ENCODE measurements at regions not wholly inside any gene's neighbourhood (a gene's known extent, or its start where the extent isn't known, plus 50 kb on each side); places are given as distances from the start of the nearest gene placed in this dataset.

GRCh38 chr2:146496248-146496647 lies 1348.6 kb upstream of the ACVR2A start:
- no peaks in the 10 kb centered on the region for H3K36me3 ChIP-seq (ENCODE audit: control insufficient read depth in 1 of 2, insufficient read depth in 2 of 2, low read length in 2 of 2)
- H3K4me3 ChIP-seq (ENCODE audit: low read depth in 1 of 2, low read length in 2 of 2), result no peak overlapping the region
- no peak overlapping the region for H3K27ac ChIP-seq (ENCODE audit: low read length)
- no peaks in the 10 kb centered on the region for H3K9me3 ChIP-seq (ENCODE audit: control insufficient read depth in 1 of 2, low read length in 2 of 2)
- H3K4me1 ChIP-seq (ENCODE audit: control insufficient read depth in 1 of 2, insufficient read depth in 2 of 2, low read length in 2 of 2), result no peaks in the 10 kb centered on the region
- H3K27me3 ChIP-seq (ENCODE audit: low read depth, low read length), result no peaks in the 10 kb centered on the region

- Histone ChIP-seq H3K27ac (ENCODE audit: low read length) (no peak overlapping the region), H3K27me3 (ENCODE audit: low read depth, low read length) (no peaks in the 10 kb centered on the region), H3K9me3 (ENCODE audit: control insufficient read depth in 1 of 2, low read length in 2 of 2) (no peaks in the 10 kb centered on the region), H3K4me1 (ENCODE audit: control insufficient read depth in 1 of 2, insufficient read depth in 2 of 2, low read length in 2 of 2) (no peaks in the 10 kb centered on the region), H3K36me3 (ENCODE audit: control insufficient read depth in 1 of 2, insufficient read depth in 2 of 2, low read length in 2 of 2) (no peaks in the 10 kb centered on the region), H3K4me3 (ENCODE audit: low read depth in 1 of 2, low read length in 2 of 2) (no peak overlapping the region)
These were observed 1355.4 kb upstream of the ACVR2A start for GRCh38 chr2:146489386-146489785.

DNA sequence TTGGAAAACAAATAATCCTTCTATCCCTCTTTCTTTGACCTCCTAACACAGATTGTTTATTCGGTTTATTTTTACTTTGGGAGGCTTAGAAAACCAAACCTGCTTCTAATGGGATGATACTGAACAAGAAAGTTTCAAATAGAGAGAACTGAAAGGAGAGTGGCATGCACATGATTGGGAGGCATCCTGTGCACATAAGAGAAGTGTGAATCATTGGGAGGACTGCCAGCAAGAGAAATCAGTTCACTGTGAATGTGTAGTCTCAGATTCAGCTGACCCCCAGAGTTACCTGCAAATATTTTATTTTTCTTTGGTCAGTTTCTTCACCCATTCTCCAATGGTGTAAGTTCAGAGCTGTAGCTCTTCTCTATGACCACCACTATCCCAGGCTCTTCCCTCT lies 1363.2 kb upstream of the ACVR2A start:
- H3K27me3 ChIP-seq (ENCODE audit: low read depth, low read length), result no peaks in the 10 kb centered on the region
- H3K27ac ChIP-seq (ENCODE audit: low read length), result no peak overlapping the region
- no peaks in the 10 kb centered on the region for H3K36me3 ChIP-seq (ENCODE audit: control insufficient read depth in 1 of 2, insufficient read depth in 2 of 2, low read length in 2 of 2)
- H3K4me1 ChIP-seq (ENCODE audit: control insufficient read depth in 1 of 2, insufficient read depth in 2 of 2, low read length in 2 of 2), result no peaks in the 10 kb centered on the region
- H3K4me3 ChIP-seq (ENCODE audit: low read depth in 1 of 2, low read length in 2 of 2), result no peak overlapping the region
- no peaks in the 10 kb centered on the region for H3K9me3 ChIP-seq (ENCODE audit: control insufficient read depth in 1 of 2, low read length in 2 of 2)

GRCh38 chr2:146477383-146477782 lies 1367.4 kb upstream of the ACVR2A start:
- Histone ChIP-seq H3K9me3 (ENCODE audit: control insufficient read depth in 1 of 2, low read length in 2 of 2) (no peaks in the 10 kb centered on the region), H3K4me1 (ENCODE audit: control insufficient read depth in 1 of 2, insufficient read depth in 2 of 2, low read length in 2 of 2) (no peaks in the 10 kb centered on the region), H3K27ac (ENCODE audit: low read length) (no peak overlapping the region), H3K4me3 (ENCODE audit: low read depth in 1 of 2, low read length in 2 of 2) (no peak overlapping the region), H3K36me3 (ENCODE audit: control insufficient read depth in 1 of 2, insufficient read depth in 2 of 2, low read length in 2 of 2) (no peaks in the 10 kb centered on the region), H3K27me3 (ENCODE audit: low read depth, low read length) (no peaks in the 10 kb centered on the region)

GRCh38 chr2:146468578-146468977 lies 1376.3 kb upstream of the ACVR2A start:
- Histone ChIP-seq H3K36me3 (ENCODE audit: control insufficient read depth in 1 of 2, insufficient read depth in 2 of 2, low read length in 2 of 2) (no peaks in the 10 kb centered on the region), H3K27ac (ENCODE audit: low read length) (no peak overlapping the region), H3K27me3 (ENCODE audit: low read depth, low read length) (no peaks in the 10 kb centered on the region), H3K4me3 (ENCODE audit: low read depth in 1 of 2, low read length in 2 of 2) (no peak overlapping the region), H3K4me1 (ENCODE audit: control insufficient read depth in 1 of 2, insufficient read depth in 2 of 2, low read length in 2 of 2) (no peaks in the 10 kb centered on the region), H3K9me3 (ENCODE audit: control insufficient read depth in 1 of 2, low read length in 2 of 2) (no peaks in the 10 kb centered on the region)

DNA sequence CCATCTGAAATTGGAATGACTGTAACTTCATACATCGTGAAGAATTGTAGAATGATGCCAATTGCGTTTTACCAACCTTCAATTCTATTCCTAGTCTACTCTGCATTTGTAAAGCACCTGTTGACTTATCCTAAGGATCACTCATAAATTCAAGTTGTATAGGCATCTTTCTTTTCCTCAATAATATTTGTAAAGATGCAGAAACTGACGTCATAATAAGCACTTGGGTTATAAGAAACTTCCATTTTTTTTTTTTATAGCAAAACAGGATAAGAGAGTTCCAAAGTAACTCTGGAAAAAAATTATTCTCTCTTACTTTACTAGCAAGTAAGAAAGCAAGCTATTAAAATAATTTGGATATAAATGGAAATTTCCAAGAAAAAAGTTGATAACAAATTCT lies 1377.4 kb upstream of the ACVR2A start:
- Histone ChIP-seq H3K4me3 (ENCODE audit: low read depth in 1 of 2, low read length in 2 of 2) (no peak overlapping the region), H3K27me3 (ENCODE audit: low read depth, low read length) (no peaks in the 10 kb centered on the region), H3K4me1 (ENCODE audit: control insufficient read depth in 1 of 2, insufficient read depth in 2 of 2, low read length in 2 of 2) (no peaks in the 10 kb centered on the region), H3K9me3 (ENCODE audit: control insufficient read depth in 1 of 2, low read length in 2 of 2) (no peaks in the 10 kb centered on the region), H3K36me3 (ENCODE audit: control insufficient read depth in 1 of 2, insufficient read depth in 2 of 2, low read length in 2 of 2) (no peaks in the 10 kb centered on the region), H3K27ac (ENCODE audit: low read length) (no peak overlapping the region)

DNA sequence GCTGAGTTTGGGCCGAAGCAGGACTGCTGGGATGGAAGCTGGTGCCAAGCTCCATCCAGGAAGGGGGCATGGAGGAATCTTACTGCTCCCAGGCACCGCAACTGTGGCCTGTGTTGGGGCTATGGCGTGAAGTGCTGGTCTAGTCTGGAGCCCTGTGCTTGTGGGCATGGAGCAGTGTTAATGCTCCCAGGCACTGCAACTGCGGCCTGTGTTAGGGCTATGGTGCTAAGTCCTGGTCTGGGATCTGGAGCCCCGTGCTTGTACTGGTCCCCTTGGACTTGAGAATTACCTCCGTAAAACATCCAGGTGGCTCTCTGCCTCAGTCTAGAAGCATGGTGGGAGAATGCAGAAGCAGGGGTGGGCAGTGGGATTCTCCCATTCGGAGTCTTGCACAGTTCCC lies 1379.4 kb upstream of the ACVR2A start:
- Histone ChIP-seq H3K4me3 (ENCODE audit: low read depth in 1 of 2, low read length in 2 of 2) (no peak overlapping the region), H3K4me1 (ENCODE audit: control insufficient read depth in 1 of 2, insufficient read depth in 2 of 2, low read length in 2 of 2) (no peaks in the 10 kb centered on the region), H3K27ac (ENCODE audit: low read length) (no peak overlapping the region), H3K27me3 (ENCODE audit: low read depth, low read length) (no peaks in the 10 kb centered on the region), H3K9me3 (ENCODE audit: control insufficient read depth in 1 of 2, low read length in 2 of 2) (peaks cover 0 to 4% of the 10 kb centered on the region in 2 donors), H3K36me3 (ENCODE audit: control insufficient read depth in 1 of 2, insufficient read depth in 2 of 2, low read length in 2 of 2) (no peaks in the 10 kb centered on the region)

GRCh38 chr2:146461068-146461467 lies 1383.8 kb upstream of the ACVR2A start:
- H3K4me3 ChIP-seq (ENCODE audit: low read depth in 1 of 2, low read length in 2 of 2), result no peak overlapping the region
- no peaks in the 10 kb centered on the region for H3K36me3 ChIP-seq (ENCODE audit: control insufficient read depth in 1 of 2, insufficient read depth in 2 of 2, low read length in 2 of 2)
- H3K4me1 ChIP-seq (ENCODE audit: control insufficient read depth in 1 of 2, insufficient read depth in 2 of 2, low read length in 2 of 2), result no peaks in the 10 kb centered on the region
- peaks cover 0 to 12% of the 10 kb centered on the region in 2 donors for H3K9me3 ChIP-seq (ENCODE audit: control insufficient read depth in 1 of 2, low read length in 2 of 2)
- H3K27me3 ChIP-seq (ENCODE audit: low read depth, low read length), result no peaks in the 10 kb centered on the region
- H3K27ac ChIP-seq (ENCODE audit: low read length), result no peak overlapping the region

GRCh38 chr2:146458585-146458984 lies 1386.2 kb upstream of the ACVR2A start:
- no peaks in the 10 kb centered on the region for H3K4me1 ChIP-seq (ENCODE audit: control insufficient read depth in 1 of 2, insufficient read depth in 2 of 2, low read length in 2 of 2)
- H3K9me3 ChIP-seq (ENCODE audit: control insufficient read depth in 1 of 2, low read length in 2 of 2), result peaks cover 0 to 12% of the 10 kb centered on the region in 2 donors
- H3K27me3 ChIP-seq (ENCODE audit: low read depth, low read length), result no peaks in the 10 kb centered on the region
- no peak overlapping the region for H3K27ac ChIP-seq (ENCODE audit: low read length)
- H3K36me3 ChIP-seq (ENCODE audit: control insufficient read depth in 1 of 2, insufficient read depth in 2 of 2, low read length in 2 of 2), result no peaks in the 10 kb centered on the region
- no peak overlapping the region for H3K4me3 ChIP-seq (ENCODE audit: low read depth in 1 of 2, low read length in 2 of 2)

DNA sequence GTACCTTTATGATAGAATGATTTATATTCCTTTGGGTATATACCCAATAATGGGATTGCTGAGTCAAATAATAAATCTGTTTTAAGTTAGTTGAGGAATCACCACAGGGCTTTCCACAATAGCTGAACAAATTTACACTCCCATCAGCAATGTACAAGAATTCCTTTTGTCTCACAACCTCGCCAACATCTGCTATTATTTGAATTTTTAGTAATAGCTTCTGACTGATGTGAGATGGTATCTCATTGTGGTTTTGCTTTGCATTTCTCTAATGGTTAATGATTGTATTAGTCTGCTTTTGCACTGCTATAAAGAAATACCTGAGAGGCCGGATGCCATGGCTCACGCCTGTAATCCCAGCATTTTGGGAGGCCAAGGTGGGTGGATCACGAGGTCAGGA lies 1387.6 kb upstream of the ACVR2A start:
- H3K27me3 ChIP-seq (ENCODE audit: low read depth, low read length), result no peaks in the 10 kb centered on the region
- no peaks in the 10 kb centered on the region for H3K4me1 ChIP-seq (ENCODE audit: control insufficient read depth in 1 of 2, insufficient read depth in 2 of 2, low read length in 2 of 2)
- H3K27ac ChIP-seq (ENCODE audit: low read length), result no peak overlapping the region
- H3K36me3 ChIP-seq (ENCODE audit: control insufficient read depth in 1 of 2, insufficient read depth in 2 of 2, low read length in 2 of 2), result no peaks in the 10 kb centered on the region
- H3K9me3 ChIP-seq (ENCODE audit: control insufficient read depth in 1 of 2, low read length in 2 of 2), result peaks cover 0 to 10% of the 10 kb centered on the region in 2 donors
- no peak overlapping the region for H3K4me3 ChIP-seq (ENCODE audit: low read depth in 1 of 2, low read length in 2 of 2)

- Histone ChIP-seq H3K4me1 (ENCODE audit: control insufficient read depth in 1 of 2, insufficient read depth in 2 of 2, low read length in 2 of 2) (no peaks in the 10 kb centered on the region), H3K9me3 (ENCODE audit: control insufficient read depth in 1 of 2, low read length in 2 of 2) (peaks cover 0 to 8% of the 10 kb centered on the region in 2 donors), H3K36me3 (ENCODE audit: control insufficient read depth in 1 of 2, insufficient read depth in 2 of 2, low read length in 2 of 2) (no peaks in the 10 kb centered on the region), H3K27ac (ENCODE audit: low read length) (no peak overlapping the region), H3K27me3 (ENCODE audit: low read depth, low read length) (no peaks in the 10 kb centered on the region), H3K4me3 (ENCODE audit: low read depth in 1 of 2, low read length in 2 of 2) (no peak overlapping the region)
These were observed 1389.5 kb upstream of the ACVR2A start for GRCh38 chr2:146455325-146455724.

- Histone ChIP-seq H3K36me3 (ENCODE audit: control insufficient read depth in 1 of 2, insufficient read depth in 2 of 2, low read length in 2 of 2) (no peaks in the 10 kb centered on the region), H3K4me1 (ENCODE audit: control insufficient read depth in 1 of 2, insufficient read depth in 2 of 2, low read length in 2 of 2) (no peaks in the 10 kb centered on the region), H3K27me3 (ENCODE audit: low read depth, low read length) (no peaks in the 10 kb centered on the region), H3K4me3 (ENCODE audit: low read depth in 1 of 2, low read length in 2 of 2) (no peak overlapping the region), H3K27ac (ENCODE audit: low read length) (no peak overlapping the region), H3K9me3 (ENCODE audit: control insufficient read depth in 1 of 2, low read length in 2 of 2) (no peaks in the 10 kb centered on the region)
These were observed 1392.9 kb upstream of the ACVR2A start for GRCh38 chr2:146451972-146452371.

All from muscle layer of duodenum (tissue), 2 donors.